GM23338 (cell line): ENCODE measurements at regions not wholly inside any gene's neighbourhood (a gene's known extent, or its start where the extent isn't known, plus 50 kb on each side); places are given as distances from the start of the nearest gene placed in this dataset.

ENCODE experiments used
- CREB1 ChIP-seq: fragments of 250-450 bp; sonication (Bioruptor Pico); IDR thresholded peaks from 2 replicates; pipeline ENCODE4 v1.5.0; 2020; ENCODE audit warnings: low read depth, mild to moderate bottlenecking, moderate library complexity
- EZH2 ChIP-seq: fragments of 200-600 bp; sonication (generic); IDR thresholded peaks from one replicate; pipeline ENCODE4 v1.8.0; 2017; ENCODE audit warnings: antibody characterized with exemption, mild to moderate bottlenecking, low read depth; ENCODE audit not compliant: unreplicated experiment
- EZH2phosphoT487 ChIP-seq: fragments of 200-600 bp; sonication (generic); IDR thresholded peaks from one replicate; pipeline ENCODE4 v1.8.1; 2018; ENCODE audit warnings: antibody characterized with exemption; ENCODE audit not compliant: unreplicated experiment
- JUNB ChIP-seq: IDR thresholded peaks from one replicate; pipeline ENCODE4 v1.6.1; 2016; ENCODE audit warnings: antibody characterized with exemption; ENCODE audit not compliant: unreplicated experiment
- POLR2AphosphoS5 ChIP-seq: IDR thresholded peaks from 2 replicates; pipeline ENCODE4 v1.6.1; 2016; ENCODE audit warnings: antibody characterized with exemption, low read depth
- STAT1 ChIP-seq: IDR thresholded peaks from one replicate; pipeline ENCODE4 v1.6.1; 2016; ENCODE audit warnings: antibody characterized with exemption; ENCODE audit not compliant: unreplicated experiment
- ZNF114 ChIP-seq: fragments of 250-450 bp; sonication (Bioruptor Pico); IDR thresholded peaks from 2 replicates; pipeline ENCODE4 v1.5.0; 2020; ENCODE audit warnings: mild to moderate bottlenecking, moderate library complexity
- TF ChIP-seq, protein P1 (sequence below), 2 experiments: fragments of 200-600 bp in 1 of 2; sonication (generic) in 1 of 2; conservative IDR thresholded peaks; 2 replicates each; pipeline versions ENCODE4 v1.5.1 to v1.6.1; 2016 to 2017; ENCODE audit warnings: antibody characterized with exemption in 2 of 2, low read depth in 2 of 2, mild to moderate bottlenecking in 2 of 2, moderate library complexity in 1 of 2
- TF ChIP-seq, protein P2 (sequence below): IDR thresholded peaks from one replicate; pipeline ENCODE4 v1.6.1; 2018; ENCODE audit warnings: antibody characterized with exemption; ENCODE audit not compliant: unreplicated experiment
- TF ChIP-seq, protein P3 (sequence below): IDR thresholded peaks from 2 replicates; pipeline ENCODE4 v1.6.1; 2016; ENCODE audit warnings: antibody characterized with exemption

DNA sequence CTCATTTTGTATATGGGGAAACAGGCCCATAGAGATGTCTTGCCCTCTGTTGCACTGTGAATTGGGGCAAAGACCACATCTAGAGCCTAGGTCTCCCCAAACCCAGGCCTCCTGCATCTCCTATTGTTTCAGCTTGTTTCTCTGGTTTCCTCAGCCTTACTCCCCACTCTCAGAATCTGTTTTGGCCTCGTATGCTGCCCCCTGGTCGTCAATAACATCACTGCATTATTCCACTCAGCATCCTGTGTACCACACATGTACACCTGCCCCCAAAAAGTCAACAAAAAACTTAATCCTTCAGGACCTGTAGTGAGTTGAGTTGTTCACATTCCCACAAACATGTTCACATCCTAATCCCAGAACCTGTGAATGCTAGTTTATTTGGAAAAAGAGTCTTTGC is 184.8 kb downstream of the BRINP2 start:
- no peak for TF ChIP-seq POLR2AphosphoS5
- TF ChIP-seq, protein P1, sequence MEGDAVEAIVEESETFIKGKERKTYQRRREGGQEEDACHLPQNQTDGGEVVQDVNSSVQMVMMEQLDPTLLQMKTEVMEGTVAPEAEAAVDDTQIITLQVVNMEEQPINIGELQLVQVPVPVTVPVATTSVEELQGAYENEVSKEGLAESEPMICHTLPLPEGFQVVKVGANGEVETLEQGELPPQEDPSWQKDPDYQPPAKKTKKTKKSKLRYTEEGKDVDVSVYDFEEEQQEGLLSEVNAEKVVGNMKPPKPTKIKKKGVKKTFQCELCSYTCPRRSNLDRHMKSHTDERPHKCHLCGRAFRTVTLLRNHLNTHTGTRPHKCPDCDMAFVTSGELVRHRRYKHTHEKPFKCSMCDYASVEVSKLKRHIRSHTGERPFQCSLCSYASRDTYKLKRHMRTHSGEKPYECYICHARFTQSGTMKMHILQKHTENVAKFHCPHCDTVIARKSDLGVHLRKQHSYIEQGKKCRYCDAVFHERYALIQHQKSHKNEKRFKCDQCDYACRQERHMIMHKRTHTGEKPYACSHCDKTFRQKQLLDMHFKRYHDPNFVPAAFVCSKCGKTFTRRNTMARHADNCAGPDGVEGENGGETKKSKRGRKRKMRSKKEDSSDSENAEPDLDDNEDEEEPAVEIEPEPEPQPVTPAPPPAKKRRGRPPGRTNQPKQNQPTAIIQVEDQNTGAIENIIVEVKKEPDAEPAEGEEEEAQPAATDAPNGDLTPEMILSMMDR (conservative IDR thresholded peaks at IDR 0.05; ENCODE audit: low read depth in 2 of 2): peak; percentile 62 to 69
- TF ChIP-seq EZH2: no peak
- TF ChIP-seq JUNB: no peak
- TF ChIP-seq STAT1: no peak
- no peak for TF ChIP-seq CREB1 (CRISPR knock-in tag)
- no peak for TF ChIP-seq EZH2phosphoT487
- TF ChIP-seq, protein P2, sequence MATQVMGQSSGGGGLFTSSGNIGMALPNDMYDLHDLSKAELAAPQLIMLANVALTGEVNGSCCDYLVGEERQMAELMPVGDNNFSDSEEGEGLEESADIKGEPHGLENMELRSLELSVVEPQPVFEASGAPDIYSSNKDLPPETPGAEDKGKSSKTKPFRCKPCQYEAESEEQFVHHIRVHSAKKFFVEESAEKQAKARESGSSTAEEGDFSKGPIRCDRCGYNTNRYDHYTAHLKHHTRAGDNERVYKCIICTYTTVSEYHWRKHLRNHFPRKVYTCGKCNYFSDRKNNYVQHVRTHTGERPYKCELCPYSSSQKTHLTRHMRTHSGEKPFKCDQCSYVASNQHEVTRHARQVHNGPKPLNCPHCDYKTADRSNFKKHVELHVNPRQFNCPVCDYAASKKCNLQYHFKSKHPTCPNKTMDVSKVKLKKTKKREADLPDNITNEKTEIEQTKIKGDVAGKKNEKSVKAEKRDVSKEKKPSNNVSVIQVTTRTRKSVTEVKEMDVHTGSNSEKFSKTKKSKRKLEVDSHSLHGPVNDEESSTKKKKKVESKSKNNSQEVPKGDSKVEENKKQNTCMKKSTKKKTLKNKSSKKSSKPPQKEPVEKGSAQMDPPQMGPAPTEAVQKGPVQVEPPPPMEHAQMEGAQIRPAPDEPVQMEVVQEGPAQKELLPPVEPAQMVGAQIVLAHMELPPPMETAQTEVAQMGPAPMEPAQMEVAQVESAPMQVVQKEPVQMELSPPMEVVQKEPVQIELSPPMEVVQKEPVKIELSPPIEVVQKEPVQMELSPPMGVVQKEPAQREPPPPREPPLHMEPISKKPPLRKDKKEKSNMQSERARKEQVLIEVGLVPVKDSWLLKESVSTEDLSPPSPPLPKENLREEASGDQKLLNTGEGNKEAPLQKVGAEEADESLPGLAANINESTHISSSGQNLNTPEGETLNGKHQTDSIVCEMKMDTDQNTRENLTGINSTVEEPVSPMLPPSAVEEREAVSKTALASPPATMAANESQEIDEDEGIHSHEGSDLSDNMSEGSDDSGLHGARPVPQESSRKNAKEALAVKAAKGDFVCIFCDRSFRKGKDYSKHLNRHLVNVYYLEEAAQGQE: no peak
- TF ChIP-seq ZNF114: no peak
- TF ChIP-seq, protein P3, sequence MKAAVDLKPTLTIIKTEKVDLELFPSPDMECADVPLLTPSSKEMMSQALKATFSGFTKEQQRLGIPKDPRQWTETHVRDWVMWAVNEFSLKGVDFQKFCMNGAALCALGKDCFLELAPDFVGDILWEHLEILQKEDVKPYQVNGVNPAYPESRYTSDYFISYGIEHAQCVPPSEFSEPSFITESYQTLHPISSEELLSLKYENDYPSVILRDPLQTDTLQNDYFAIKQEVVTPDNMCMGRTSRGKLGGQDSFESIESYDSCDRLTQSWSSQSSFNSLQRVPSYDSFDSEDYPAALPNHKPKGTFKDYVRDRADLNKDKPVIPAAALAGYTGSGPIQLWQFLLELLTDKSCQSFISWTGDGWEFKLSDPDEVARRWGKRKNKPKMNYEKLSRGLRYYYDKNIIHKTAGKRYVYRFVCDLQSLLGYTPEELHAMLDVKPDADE: no peak
